ENCODE measurements at regions not wholly inside any gene's neighbourhood (a gene's known extent, or its start where the extent isn't known, plus 50 kb on each side); places are given as distances from the start of the nearest gene placed in this dataset.

DNA sequence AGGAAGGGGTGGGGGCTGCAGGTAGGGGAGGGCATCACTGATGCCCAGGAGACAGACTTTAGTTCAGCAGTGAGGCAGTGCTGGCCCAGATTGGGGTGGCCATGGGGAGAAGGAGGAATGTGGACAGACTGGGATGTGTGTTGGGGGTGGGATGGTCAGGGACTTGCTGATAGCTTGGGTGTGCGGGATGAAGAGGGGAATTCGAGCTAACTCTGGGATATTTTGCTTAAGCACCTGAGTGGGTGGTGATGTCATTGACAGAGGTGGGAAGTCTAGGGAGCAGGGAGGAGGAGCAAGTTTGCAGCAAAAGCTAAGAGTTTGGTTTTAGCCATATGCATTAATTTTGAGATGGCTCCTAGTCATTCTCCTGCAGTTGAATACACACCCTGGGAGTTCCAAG, 207.5 kb downstream of the RPLP1 start:
- no peak overlapping the region for H3K9ac ChIP-seq (ENCODE audit: low read depth in 1 of 2, low read length in 2 of 2)
- H3K36me3 ChIP-seq (ENCODE audit: control insufficient read depth in 2 of 2, insufficient read depth in 2 of 2, low read length in 2 of 2): no peaks in the 10 kb centered on the region
- H3K4me1 ChIP-seq (ENCODE audit: control insufficient read depth in 2 of 2, insufficient read depth in 2 of 2, low read length in 2 of 2): no peaks in the 10 kb centered on the region
- no peak overlapping the region for H3K27ac ChIP-seq (ENCODE audit: low read depth in 2 of 2, low read length in 2 of 2)
- no peak overlapping the region for H3K4me3 ChIP-seq (ENCODE audit: low read length in 2 of 2)
- H3K9me3 ChIP-seq (ENCODE audit: control insufficient read depth in 2 of 2, low read length in 2 of 2): no peaks in the 10 kb centered on the region
- no peaks in the 10 kb centered on the region for H3K27me3 ChIP-seq (ENCODE audit: control insufficient read depth in 2 of 2, insufficient read depth in 2 of 2, low read length in 2 of 2)

GRCh38 chr15:69660658-69661405, 208.2 kb downstream of the RPLP1 start:
- H3K27ac ChIP-seq (ENCODE audit: low read depth in 2 of 2, low read length in 2 of 2): no peak overlapping the region
- no peaks in the 10 kb centered on the region for H3K9me3 ChIP-seq (ENCODE audit: control insufficient read depth in 2 of 2, low read length in 2 of 2)
- no peaks in the 10 kb centered on the region for H3K36me3 ChIP-seq (ENCODE audit: control insufficient read depth in 2 of 2, insufficient read depth in 2 of 2, low read length in 2 of 2)
- peaks cover 2 to 3% of the 10 kb centered on the region in 2 donors for H3K4me1 ChIP-seq (ENCODE audit: control insufficient read depth in 2 of 2, insufficient read depth in 2 of 2, low read length in 2 of 2)
- no peak overlapping the region for H3K9ac ChIP-seq (ENCODE audit: low read depth in 1 of 2, low read length in 2 of 2)
- H3K4me3 ChIP-seq (ENCODE audit: low read length in 2 of 2): no peak overlapping the region
- H3K27me3 ChIP-seq (ENCODE audit: control insufficient read depth in 2 of 2, insufficient read depth in 2 of 2, low read length in 2 of 2): no peaks in the 10 kb centered on the region

GRCh38 chr15:69661446-69661845, 208.8 kb downstream of the RPLP1 start:
- H3K27ac ChIP-seq (ENCODE audit: low read depth in 2 of 2, low read length in 2 of 2): no peak overlapping the region
- no peaks in the 10 kb centered on the region for H3K27me3 ChIP-seq (ENCODE audit: control insufficient read depth in 2 of 2, insufficient read depth in 2 of 2, low read length in 2 of 2)
- H3K4me3 ChIP-seq (ENCODE audit: low read length in 2 of 2): no peak overlapping the region
- H3K36me3 ChIP-seq (ENCODE audit: control insufficient read depth in 2 of 2, insufficient read depth in 2 of 2, low read length in 2 of 2): no peaks in the 10 kb centered on the region
- no peak overlapping the region for H3K9ac ChIP-seq (ENCODE audit: low read depth in 1 of 2, low read length in 2 of 2)
- peaks cover 8% of the 10 kb centered on the region in 2 donors for H3K4me1 ChIP-seq (ENCODE audit: control insufficient read depth in 2 of 2, insufficient read depth in 2 of 2, low read length in 2 of 2)
- no peaks in the 10 kb centered on the region for H3K9me3 ChIP-seq (ENCODE audit: control insufficient read depth in 2 of 2, low read length in 2 of 2)

GRCh38 chr15:69661871-69662644, 209.4 kb downstream of the RPLP1 start:
- H3K36me3 ChIP-seq (ENCODE audit: control insufficient read depth in 2 of 2, insufficient read depth in 2 of 2, low read length in 2 of 2): no peaks in the 10 kb centered on the region
- no peaks in the 10 kb centered on the region for H3K9me3 ChIP-seq (ENCODE audit: control insufficient read depth in 2 of 2, low read length in 2 of 2)
- H3K27me3 ChIP-seq (ENCODE audit: control insufficient read depth in 2 of 2, insufficient read depth in 2 of 2, low read length in 2 of 2): no peaks in the 10 kb centered on the region
- H3K4me1 ChIP-seq (ENCODE audit: control insufficient read depth in 2 of 2, insufficient read depth in 2 of 2, low read length in 2 of 2): peaks cover 8 to 9% of the 10 kb centered on the region in 2 donors
- H3K9ac ChIP-seq (ENCODE audit: low read depth in 1 of 2, low read length in 2 of 2): no peak overlapping the region
- H3K27ac ChIP-seq (ENCODE audit: low read depth in 2 of 2, low read length in 2 of 2): no peak overlapping the region
- H3K4me3 ChIP-seq (ENCODE audit: low read length in 2 of 2): no peak overlapping the region

DNA sequence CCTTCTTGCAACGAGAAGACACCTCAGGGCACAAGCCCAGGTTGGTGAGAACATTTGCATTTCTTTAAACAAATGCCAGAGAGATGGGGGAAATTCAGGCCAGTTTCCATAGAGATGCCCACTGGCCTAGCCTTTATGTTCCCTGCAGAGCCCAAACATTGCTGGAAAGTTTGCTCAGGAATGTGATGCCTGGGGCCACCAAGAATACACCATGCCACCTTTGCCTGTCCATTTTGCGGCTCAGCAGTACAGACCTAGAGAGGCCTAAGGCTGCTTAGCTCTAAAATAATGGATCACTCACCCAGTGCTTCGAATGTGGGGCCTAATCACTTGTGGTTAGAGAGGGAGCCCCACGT, 210.0 kb downstream of the RPLP1 start:
- H3K4me1 ChIP-seq (ENCODE audit: control insufficient read depth in 2 of 2, insufficient read depth in 2 of 2, low read length in 2 of 2): peaks cover 8 to 12% of the 10 kb centered on the region in 2 donors
- no peak overlapping the region for H3K27ac ChIP-seq (ENCODE audit: low read depth in 2 of 2, low read length in 2 of 2)
- H3K4me3 ChIP-seq (ENCODE audit: low read length in 2 of 2): no peak overlapping the region
- H3K9me3 ChIP-seq (ENCODE audit: control insufficient read depth in 2 of 2, low read length in 2 of 2): no peaks in the 10 kb centered on the region
- H3K9ac ChIP-seq (ENCODE audit: low read depth in 1 of 2, low read length in 2 of 2): no peak overlapping the region
- H3K27me3 ChIP-seq (ENCODE audit: control insufficient read depth in 2 of 2, insufficient read depth in 2 of 2, low read length in 2 of 2): no peaks in the 10 kb centered on the region
- H3K36me3 ChIP-seq (ENCODE audit: control insufficient read depth in 2 of 2, insufficient read depth in 2 of 2, low read length in 2 of 2): no peaks in the 10 kb centered on the region

DNA sequence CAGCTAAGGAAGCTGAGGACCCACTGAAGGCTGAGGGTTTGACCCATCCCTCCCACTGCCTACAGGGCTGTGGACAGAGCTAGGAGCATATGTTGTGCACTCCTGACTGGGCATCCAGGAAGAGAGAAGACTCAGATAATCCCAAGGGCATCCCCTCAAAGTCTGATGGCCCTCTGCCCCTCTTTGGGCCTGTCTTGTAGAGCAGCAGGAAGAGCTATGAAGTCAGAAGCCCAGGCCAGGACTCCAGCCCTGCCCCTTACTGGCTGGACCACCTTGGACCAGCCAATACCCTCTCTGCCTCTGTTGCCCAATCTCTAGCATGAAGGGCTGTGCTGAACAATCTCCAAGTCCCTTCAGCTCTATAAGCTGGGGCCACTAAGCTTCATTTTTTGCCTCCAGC, 210.8 kb downstream of the RPLP1 start:
- Histone ChIP-seq H3K4me3 (ENCODE audit: low read length in 2 of 2) (no peak overlapping the region), H3K9ac (ENCODE audit: low read depth in 1 of 2, low read length in 2 of 2) (no peak overlapping the region), H3K4me1 (ENCODE audit: control insufficient read depth in 2 of 2, insufficient read depth in 2 of 2, low read length in 2 of 2) (peaks cover 10 to 17% of the 10 kb centered on the region in 2 donors), H3K27me3 (ENCODE audit: control insufficient read depth in 2 of 2, insufficient read depth in 2 of 2, low read length in 2 of 2) (no peaks in the 10 kb centered on the region), H3K36me3 (ENCODE audit: control insufficient read depth in 2 of 2, insufficient read depth in 2 of 2, low read length in 2 of 2) (no peaks in the 10 kb centered on the region), H3K27ac (ENCODE audit: low read depth in 2 of 2, low read length in 2 of 2) (no peak overlapping the region), H3K9me3 (ENCODE audit: control insufficient read depth in 2 of 2, low read length in 2 of 2) (no peaks in the 10 kb centered on the region)

DNA sequence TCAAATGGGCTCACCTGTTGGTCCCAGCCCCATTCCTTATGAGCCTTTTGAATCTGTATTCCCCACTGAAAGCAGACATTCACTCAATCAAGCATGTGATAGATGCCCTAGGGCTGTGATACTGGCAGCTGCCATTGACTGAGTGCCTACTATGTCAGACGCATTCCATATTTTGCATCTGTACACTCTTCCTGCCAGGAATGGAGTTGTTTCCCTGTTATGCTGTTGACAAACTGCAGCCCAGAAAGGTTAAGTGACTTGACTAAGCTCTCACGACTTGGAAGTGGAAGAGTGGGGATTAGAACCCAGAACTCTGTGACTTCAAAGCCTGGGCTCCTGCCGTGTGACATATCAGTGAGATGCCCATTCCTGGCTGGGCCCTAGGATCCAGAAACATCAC, 211.4 kb downstream of the RPLP1 start:
- Histone ChIP-seq H3K9me3 (ENCODE audit: control insufficient read depth in 2 of 2, low read length in 2 of 2) (no peaks in the 10 kb centered on the region), H3K4me3 (ENCODE audit: low read length in 2 of 2) (no peak overlapping the region), H3K9ac (ENCODE audit: low read depth in 1 of 2, low read length in 2 of 2) (no peak overlapping the region), H3K27me3 (ENCODE audit: control insufficient read depth in 2 of 2, insufficient read depth in 2 of 2, low read length in 2 of 2) (no peaks in the 10 kb centered on the region), H3K27ac (ENCODE audit: low read depth in 2 of 2, low read length in 2 of 2) (no peak overlapping the region), H3K4me1 (ENCODE audit: control insufficient read depth in 2 of 2, insufficient read depth in 2 of 2, low read length in 2 of 2) (peaks cover 11 to 17% of the 10 kb centered on the region in 2 donors), H3K36me3 (ENCODE audit: control insufficient read depth in 2 of 2, insufficient read depth in 2 of 2, low read length in 2 of 2) (no peaks in the 10 kb centered on the region)

- no peaks in the 10 kb centered on the region for H3K36me3 ChIP-seq (ENCODE audit: control insufficient read depth in 2 of 2, insufficient read depth in 2 of 2, low read length in 2 of 2)
- H3K27ac ChIP-seq (ENCODE audit: low read depth in 2 of 2, low read length in 2 of 2): no peak overlapping the region
- H3K4me3 ChIP-seq (ENCODE audit: low read length in 2 of 2): no peak overlapping the region
- H3K9me3 ChIP-seq (ENCODE audit: control insufficient read depth in 2 of 2, low read length in 2 of 2): no peaks in the 10 kb centered on the region
- H3K9ac ChIP-seq (ENCODE audit: low read depth in 1 of 2, low read length in 2 of 2): no peak overlapping the region
- no peaks in the 10 kb centered on the region for H3K27me3 ChIP-seq (ENCODE audit: control insufficient read depth in 2 of 2, insufficient read depth in 2 of 2, low read length in 2 of 2)
- peaks cover 11 to 22% of the 10 kb centered on the region in 2 donors for H3K4me1 ChIP-seq (ENCODE audit: control insufficient read depth in 2 of 2, insufficient read depth in 2 of 2, low read length in 2 of 2)
Observed at GRCh38 chr15:69664572-69665571, 212.3 kb downstream of the RPLP1 start.

DNA sequence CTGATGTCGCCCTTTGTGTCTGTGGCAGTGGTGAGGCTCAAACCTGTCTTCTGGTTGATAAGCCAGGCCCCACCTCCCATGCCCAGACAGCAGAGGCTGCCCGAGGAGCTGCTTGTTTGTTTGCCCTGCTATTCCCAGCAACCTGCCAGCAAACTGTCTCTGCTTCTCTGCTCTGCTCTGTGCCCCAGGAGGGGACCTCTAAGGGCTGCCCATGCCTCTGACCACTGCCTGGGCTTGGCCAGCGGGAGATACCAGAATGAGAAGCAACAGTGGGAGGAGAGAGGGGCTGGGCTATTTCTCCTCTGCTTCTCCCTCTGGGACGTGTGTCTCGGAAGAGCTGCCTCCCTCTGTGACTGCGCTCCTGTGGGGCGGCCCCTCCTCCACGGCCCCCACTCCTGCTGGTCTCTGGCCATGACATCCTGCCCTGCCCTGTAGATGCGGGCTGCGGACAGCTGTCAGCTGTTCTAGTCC, 213.1 kb downstream of the RPLP1 start:
- Histone ChIP-seq H3K27me3 (ENCODE audit: control insufficient read depth in 2 of 2, insufficient read depth in 2 of 2, low read length in 2 of 2) (no peaks in the 10 kb centered on the region), H3K36me3 (ENCODE audit: control insufficient read depth in 2 of 2, insufficient read depth in 2 of 2, low read length in 2 of 2) (no peaks in the 10 kb centered on the region), H3K4me1 (ENCODE audit: control insufficient read depth in 2 of 2, insufficient read depth in 2 of 2, low read length in 2 of 2) (peaks cover 11 to 22% of the 10 kb centered on the region in 2 donors), H3K9ac (ENCODE audit: low read depth in 1 of 2, low read length in 2 of 2) (no peak overlapping the region), H3K9me3 (ENCODE audit: control insufficient read depth in 2 of 2, low read length in 2 of 2) (no peaks in the 10 kb centered on the region), H3K4me3 (ENCODE audit: low read length in 2 of 2) (no peak overlapping the region), H3K27ac (ENCODE audit: low read depth in 2 of 2, low read length in 2 of 2) (peak overlapping the region in 1 of 2 donors; percentile 65)

Data from mucosa of rectum (tissue), 2 donors.